Fibroblast of the aortic adventitia (primary cell): ENCODE measurements at regions not wholly inside any gene's neighbourhood (a gene's known extent, or its start where the extent isn't known, plus 50 kb on each side); places are given as distances from the start of the nearest gene placed in this dataset.

Experiments
- DNase-seq: peaks from one replicate; pipeline ENCODE4 v3.0.0-alpha.2; 2010; ENCODE audit warnings: low read depth
- H3K4me3 ChIP-seq: 2 replicates; pipeline ENCODE4 v1.5.1; 2011; ENCODE audit warnings: low read depth, mild to moderate bottlenecking, control low read depth, low read length, moderate library complexity
- CTCF ChIP-seq: IDR thresholded peaks from 2 replicates; pipeline ENCODE4 v1.5.1; 2011; ENCODE audit warnings: mild to moderate bottlenecking, low read length, control low read depth, inconsistent platforms; ENCODE audit not compliant: insufficient read depth

DNA sequence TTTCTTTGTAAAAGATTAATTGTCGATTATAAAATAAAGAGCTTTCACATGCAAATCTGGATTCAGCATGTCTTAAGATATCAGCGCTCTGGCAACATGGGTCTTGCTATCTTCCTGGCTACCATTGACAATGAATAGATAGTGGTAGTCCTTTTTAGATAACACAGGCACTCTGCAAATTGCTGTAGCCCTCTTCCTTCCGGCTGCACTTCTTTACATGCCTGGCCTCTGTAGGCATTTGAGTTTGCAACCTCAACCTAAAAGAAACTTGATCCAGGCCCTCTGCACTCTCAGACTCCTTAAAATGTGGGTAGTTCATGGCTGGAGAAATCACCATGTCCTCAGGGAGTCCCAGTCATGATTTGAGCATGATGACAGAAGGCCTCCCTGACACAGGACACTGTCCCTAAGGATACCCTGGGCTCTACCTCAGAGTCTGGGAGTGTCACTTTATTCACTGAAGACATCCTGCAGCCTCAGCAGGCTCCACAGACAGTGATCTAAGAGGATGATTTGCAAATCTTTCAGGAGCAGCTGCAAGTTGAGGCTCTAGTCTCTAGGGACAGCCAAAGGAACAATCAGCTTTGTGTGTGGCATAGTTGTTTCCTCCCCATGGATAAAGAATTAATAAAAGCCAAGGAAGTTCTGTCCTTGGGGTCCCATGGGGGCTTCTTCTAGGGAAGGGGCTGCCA, 529.4 kb downstream of the RBFOX1 start:
- no peak for TF ChIP-seq CTCF
- no peak for DNase-seq
- no peak overlapping the region for H3K4me3 ChIP-seq

GRCh38 chr16:7853197-7853596, 520.6 kb downstream of the RBFOX1 start:
- H3K4me3 ChIP-seq, result no peak overlapping the region
- TF ChIP-seq CTCF, result no peak
- DNase-seq, result no peak

DNA sequence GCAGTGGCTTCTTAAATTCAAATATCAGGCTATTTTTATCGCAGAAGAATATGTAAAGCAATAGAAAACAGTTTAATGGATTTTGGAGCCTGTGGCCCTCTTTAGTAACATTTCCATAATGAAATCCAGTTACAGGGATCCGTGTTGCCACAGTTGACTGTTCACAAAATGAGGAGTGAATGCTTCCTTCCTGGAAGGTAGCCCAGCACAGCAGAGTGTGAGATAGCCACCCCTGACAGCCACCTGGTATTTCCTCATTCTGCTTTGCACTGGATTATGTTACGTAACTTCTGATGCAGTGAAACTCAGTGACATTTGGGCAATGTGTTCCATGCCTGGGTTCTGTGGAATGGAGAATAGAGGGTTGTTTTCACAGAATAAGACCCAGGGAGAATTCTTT, 517.2 kb downstream of the RBFOX1 start:
- no peak for DNase-seq
- no peak for TF ChIP-seq CTCF

DNA sequence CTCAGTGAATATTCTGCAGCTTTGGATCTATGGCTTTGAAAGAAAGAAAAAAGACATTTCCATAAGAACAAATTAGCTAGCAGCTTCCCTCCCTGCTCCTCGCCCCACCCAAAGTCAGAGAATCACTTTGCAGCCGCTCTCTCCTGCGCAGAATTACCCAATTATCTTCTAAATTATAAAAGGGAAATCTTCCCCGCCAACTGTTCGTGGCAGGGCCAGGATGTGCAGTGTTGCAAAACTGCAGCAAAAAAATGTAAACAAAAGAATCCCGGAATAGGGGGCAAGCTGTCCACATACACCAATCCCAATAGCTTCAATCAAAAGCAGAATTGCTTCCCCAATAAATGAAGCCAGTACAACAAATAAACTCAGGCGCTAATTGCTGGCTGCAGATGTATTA, 510.6 kb downstream of the RBFOX1 start:
- no peak for DNase-seq
- TF ChIP-seq CTCF, result no peak

More for the DNA sequence above, 517.2 kb downstream of the RBFOX1 start:
- H3K4me3 ChIP-seq, result no peak overlapping the region

GRCh38 chr16:7839568-7839967, 506.9 kb downstream of the RBFOX1 start:
- no peak overlapping the region for H3K4me3 ChIP-seq
- no peak for DNase-seq
- no peak for TF ChIP-seq CTCF

More for the DNA sequence above, 510.6 kb downstream of the RBFOX1 start:
- no peak overlapping the region for H3K4me3 ChIP-seq

GRCh38 chr16:7834771-7835431, 502.3 kb downstream of the RBFOX1 start:
- no peak for TF ChIP-seq CTCF
- no peak for DNase-seq
- no peak overlapping the region for H3K4me3 ChIP-seq
